DND-41 (cell line): ENCODE measurements at regions not wholly inside any gene's neighbourhood (a gene's known extent, or its start where the extent isn't known, plus 50 kb on each side); places are given as distances from the start of the nearest gene placed in this dataset.

ENCODE experiments used
- EZH2 ChIP-seq: IDR thresholded peaks from 3 replicates; pipeline ENCODE4 v1.6.1; 2012; ENCODE audit warnings: borderline replicate concordance, low read depth, mild to moderate bottlenecking, moderate library complexity, low read length, inconsistent platforms; ENCODE audit not compliant: severe bottlenecking
- TF ChIP-seq, protein P1 (sequence below): IDR thresholded peaks from 2 replicates; pipeline ENCODE4 v1.5.1; 2012; ENCODE audit warnings: borderline replicate concordance, low read length, moderate library complexity, mild to moderate bottlenecking; ENCODE audit not compliant: poor library complexity, severe bottlenecking; ENCODE audit errors: extremely low read depth

DNA sequence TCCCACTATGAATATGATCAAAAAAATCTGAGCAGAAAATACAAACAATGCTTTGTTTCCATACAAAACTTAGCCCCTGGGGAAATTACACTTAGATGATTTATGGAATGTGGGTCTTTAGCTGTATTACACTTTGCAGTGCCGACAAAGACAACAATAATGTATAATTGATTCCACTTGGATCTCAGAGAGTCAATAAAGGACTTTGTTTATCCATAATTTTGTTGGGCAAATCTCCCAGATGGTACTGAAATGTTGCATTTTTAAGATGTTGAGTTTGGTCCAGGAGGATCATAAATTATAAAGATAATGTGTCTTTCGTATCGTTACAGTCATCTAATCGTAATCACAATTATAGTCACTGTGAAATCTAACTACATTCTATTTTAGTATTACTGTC is 66.9 kb upstream of the DOCK1 start:
- TF ChIP-seq EZH2 = no peak
- TF ChIP-seq, protein P1, sequence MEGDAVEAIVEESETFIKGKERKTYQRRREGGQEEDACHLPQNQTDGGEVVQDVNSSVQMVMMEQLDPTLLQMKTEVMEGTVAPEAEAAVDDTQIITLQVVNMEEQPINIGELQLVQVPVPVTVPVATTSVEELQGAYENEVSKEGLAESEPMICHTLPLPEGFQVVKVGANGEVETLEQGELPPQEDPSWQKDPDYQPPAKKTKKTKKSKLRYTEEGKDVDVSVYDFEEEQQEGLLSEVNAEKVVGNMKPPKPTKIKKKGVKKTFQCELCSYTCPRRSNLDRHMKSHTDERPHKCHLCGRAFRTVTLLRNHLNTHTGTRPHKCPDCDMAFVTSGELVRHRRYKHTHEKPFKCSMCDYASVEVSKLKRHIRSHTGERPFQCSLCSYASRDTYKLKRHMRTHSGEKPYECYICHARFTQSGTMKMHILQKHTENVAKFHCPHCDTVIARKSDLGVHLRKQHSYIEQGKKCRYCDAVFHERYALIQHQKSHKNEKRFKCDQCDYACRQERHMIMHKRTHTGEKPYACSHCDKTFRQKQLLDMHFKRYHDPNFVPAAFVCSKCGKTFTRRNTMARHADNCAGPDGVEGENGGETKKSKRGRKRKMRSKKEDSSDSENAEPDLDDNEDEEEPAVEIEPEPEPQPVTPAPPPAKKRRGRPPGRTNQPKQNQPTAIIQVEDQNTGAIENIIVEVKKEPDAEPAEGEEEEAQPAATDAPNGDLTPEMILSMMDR = no peak
